ENCODE measurements at regions not wholly inside any gene's neighbourhood (a gene's known extent, or its start where the extent isn't known, plus 50 kb on each side); places are given as distances from the start of the nearest gene placed in this dataset.

GRCh38 chr16:26345966-26346365, 654.2 kb downstream of the HS3ST4 start:
- Histone ChIP-seq H3K27me3 (no peaks in the 10 kb centered on the region), H3K36me3 (no peaks in the 10 kb centered on the region), H3K4me1 (no peaks in the 10 kb centered on the region), H3K9me3 (no peaks in the 10 kb centered on the region), H3K27ac (no peak overlapping the region), H3K4me3 (no peak overlapping the region)
- intact Hi-C loops (cut with DNase I): no loop called here
- TF ChIP-seq POLR2AphosphoS5 (IDR thresholded peaks at IDR 0.05; ENCODE audit: insufficient read depth in 1 of 2, low read depth in 1 of 2) (no peak), POLR2A (IDR thresholded peaks at IDR 0.05) (no peak), CTCF (IDR thresholded peaks at IDR 0.05) (no peak)
- DNase-seq (ENCODE audit: extremely low spot score in 2 of 2): peak in 1 of 2 donors; percentile 27

- TF ChIP-seq CTCF (IDR thresholded peaks at IDR 0.05) (no peak), POLR2AphosphoS5 (IDR thresholded peaks at IDR 0.05; ENCODE audit: insufficient read depth in 1 of 2, low read depth in 1 of 2) (no peak), POLR2A (IDR thresholded peaks at IDR 0.05) (no peak)
- H3K27me3 ChIP-seq: no peaks in the 10 kb centered on the region
- DNase-seq (ENCODE audit: extremely low spot score in 2 of 2): peak in 1 of 2 donors; percentile 29
- H3K4me1 ChIP-seq: no peaks in the 10 kb centered on the region
- no peaks in the 10 kb centered on the region for H3K9me3 ChIP-seq
- no peak overlapping the region for H3K27ac ChIP-seq
- intact Hi-C loops (cut with DNase I): no loop called here
- no peaks in the 10 kb centered on the region for H3K36me3 ChIP-seq
- H3K4me3 ChIP-seq: no peak overlapping the region
Observed at GRCh38 chr16:26348095-26348494, 656.3 kb downstream of the HS3ST4 start.

- Histone ChIP-seq H3K9me3 (no peaks in the 10 kb centered on the region), H3K4me1 (no peaks in the 10 kb centered on the region), H3K27ac (no peak overlapping the region), H3K36me3 (no peaks in the 10 kb centered on the region), H3K27me3 (no peaks in the 10 kb centered on the region), H3K4me3 (no peak overlapping the region)
- TF ChIP-seq POLR2A (IDR thresholded peaks at IDR 0.05): no peak
- no peak for TF ChIP-seq POLR2AphosphoS5 (IDR thresholded peaks at IDR 0.05; ENCODE audit: insufficient read depth in 1 of 2, low read depth in 1 of 2)
- no peak for TF ChIP-seq CTCF (IDR thresholded peaks at IDR 0.05)
- intact Hi-C loops (cut with DNase I): no loop called here
- no peak for DNase-seq (ENCODE audit: extremely low spot score in 2 of 2)
Observed at GRCh38 chr16:26360867-26361266, 669.1 kb downstream of the HS3ST4 start.

GRCh38 chr16:26363581-26363980, 671.8 kb downstream of the HS3ST4 start:
- intact Hi-C loops (cut with DNase I): no loop called here
- no peak overlapping the region for H3K27ac ChIP-seq
- H3K27me3 ChIP-seq: no peaks in the 10 kb centered on the region
- DNase-seq (ENCODE audit: extremely low spot score in 2 of 2): no peak
- no peaks in the 10 kb centered on the region for H3K9me3 ChIP-seq
- TF ChIP-seq POLR2AphosphoS5 (IDR thresholded peaks at IDR 0.05; ENCODE audit: insufficient read depth in 1 of 2, low read depth in 1 of 2) (no peak), CTCF (IDR thresholded peaks at IDR 0.05) (no peak), POLR2A (IDR thresholded peaks at IDR 0.05) (no peak)
- no peaks in the 10 kb centered on the region for H3K4me1 ChIP-seq
- no peak overlapping the region for H3K4me3 ChIP-seq
- H3K36me3 ChIP-seq: no peaks in the 10 kb centered on the region

- Histone ChIP-seq H3K27ac (no peak overlapping the region), H3K4me3 (no peak overlapping the region), H3K9me3 (no peaks in the 10 kb centered on the region), H3K4me1 (no peaks in the 10 kb centered on the region), H3K36me3 (no peaks in the 10 kb centered on the region), H3K27me3 (no peaks in the 10 kb centered on the region)
- intact Hi-C loops (cut with DNase I): no loop called here
- no peak for TF ChIP-seq POLR2AphosphoS5 (IDR thresholded peaks at IDR 0.05; ENCODE audit: insufficient read depth in 1 of 2, low read depth in 1 of 2)
- TF ChIP-seq POLR2A (IDR thresholded peaks at IDR 0.05): no peak
- TF ChIP-seq CTCF (IDR thresholded peaks at IDR 0.05): no peak
- no peak for DNase-seq (ENCODE audit: extremely low spot score in 2 of 2)
Observed at GRCh38 chr16:26365161-26365940, 673.6 kb downstream of the HS3ST4 start.

Measured in vagina (tissue), 2 donors.